ENCODE measurements at regions not wholly inside any gene's neighbourhood (a gene's known extent, or its start where the extent isn't known, plus 50 kb on each side); places are given as distances from the start of the nearest gene placed in this dataset.

GRCh38 chr11:12585861-12586260, 88.4 kb upstream of the TEAD1 start:
- Histone ChIP-seq H4K20me1 (ENCODE audit: insufficient read depth) (no peaks in the 10 kb centered on the region), H3F3A (replicated peaks; ENCODE audit: insufficient read depth) (peaks cover 10% of the 10 kb centered on the region), H3K4me2 (no peak overlapping the region), H3K4me1 (ENCODE audit: control insufficient read depth in 1 of 2, insufficient read depth in 2 of 2, low read depth in 1 of 2, low read length in 1 of 2) (peaks cover 5 to 18% of the 10 kb centered on the region in 2 experiments), H3K9me2 (no peaks in the 10 kb centered on the region), H3K36me3 (replicated peaks in 1 of 2; ENCODE audit: control insufficient read depth in 1 of 2, insufficient read depth in 2 of 2, low read length in 1 of 2) (no peaks in the 10 kb centered on the region), H3K79me2 (ENCODE audit: insufficient read depth) (no peaks in the 10 kb centered on the region), H2AFZ (ENCODE audit: low read depth) (no peak overlapping the region), H3K9ac (no peak overlapping the region), H3K27me3 (ENCODE audit: insufficient read depth) (no peaks in the 10 kb centered on the region), H3K27ac (ENCODE audit: low read depth in 2 of 2, low read length in 1 of 2) (no peak overlapping the region), H3K9me3 (no peaks in the 10 kb centered on the region), H3K4me3 (ENCODE audit: low read depth in 2 of 2, low read length in 1 of 2) (no peak overlapping the region)
- POLR2A ChIA-PET, result no interaction called here
- 77% methylated on average over 3 of the region's 3 CpGs for WGBS (ENCODE audit: low lambda C conversion rate)
- no peak for DNase-seq
- no peak for TF ChIP-seq TEAD4 (IDR thresholded peaks at IDR 0.05; ENCODE audit: borderline replicate concordance, insufficient read depth)
- TF ChIP-seq YY1 (IDR thresholded peaks at IDR 0.05; ENCODE audit: low read depth), result no peak
- TF ChIP-seq TAF1 (IDR thresholded peaks at IDR 0.05; ENCODE audit: borderline replicate concordance, low read depth, low read length), result no peak
- no peak for TF ChIP-seq MXI1 (IDR thresholded peaks at IDR 0.05; ENCODE audit: low read depth, low read length)
- no peak for TF ChIP-seq RFX5 (IDR thresholded peaks at IDR 0.05; ENCODE audit: low read length)
- TF ChIP-seq FOSL2 (IDR thresholded peaks at IDR 0.05; ENCODE audit: borderline replicate concordance, low read depth), result no peak
- TF ChIP-seq, protein P1, sequence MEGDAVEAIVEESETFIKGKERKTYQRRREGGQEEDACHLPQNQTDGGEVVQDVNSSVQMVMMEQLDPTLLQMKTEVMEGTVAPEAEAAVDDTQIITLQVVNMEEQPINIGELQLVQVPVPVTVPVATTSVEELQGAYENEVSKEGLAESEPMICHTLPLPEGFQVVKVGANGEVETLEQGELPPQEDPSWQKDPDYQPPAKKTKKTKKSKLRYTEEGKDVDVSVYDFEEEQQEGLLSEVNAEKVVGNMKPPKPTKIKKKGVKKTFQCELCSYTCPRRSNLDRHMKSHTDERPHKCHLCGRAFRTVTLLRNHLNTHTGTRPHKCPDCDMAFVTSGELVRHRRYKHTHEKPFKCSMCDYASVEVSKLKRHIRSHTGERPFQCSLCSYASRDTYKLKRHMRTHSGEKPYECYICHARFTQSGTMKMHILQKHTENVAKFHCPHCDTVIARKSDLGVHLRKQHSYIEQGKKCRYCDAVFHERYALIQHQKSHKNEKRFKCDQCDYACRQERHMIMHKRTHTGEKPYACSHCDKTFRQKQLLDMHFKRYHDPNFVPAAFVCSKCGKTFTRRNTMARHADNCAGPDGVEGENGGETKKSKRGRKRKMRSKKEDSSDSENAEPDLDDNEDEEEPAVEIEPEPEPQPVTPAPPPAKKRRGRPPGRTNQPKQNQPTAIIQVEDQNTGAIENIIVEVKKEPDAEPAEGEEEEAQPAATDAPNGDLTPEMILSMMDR (IDR thresholded peaks at IDR 0.05), result no peak
- TF ChIP-seq POLR2AphosphoS5 (IDR thresholded peaks at IDR 0.05; ENCODE audit: low read depth, low read length), result no peak
- TF ChIP-seq PBX3 (IDR thresholded peaks at IDR 0.05), result no peak
- no peak for TF ChIP-seq GABPA (IDR thresholded peaks at IDR 0.05; ENCODE audit: low read depth)
- TF ChIP-seq SMC3 (IDR thresholded peaks at IDR 0.05; ENCODE audit: low read depth, low read length), result no peak
- TF ChIP-seq, protein P2, sequence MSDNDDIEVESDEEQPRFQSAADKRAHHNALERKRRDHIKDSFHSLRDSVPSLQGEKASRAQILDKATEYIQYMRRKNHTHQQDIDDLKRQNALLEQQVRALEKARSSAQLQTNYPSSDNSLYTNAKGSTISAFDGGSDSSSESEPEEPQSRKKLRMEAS (IDR thresholded peaks at IDR 0.05; ENCODE audit: low read depth), result no peak
- TF ChIP-seq EP300 (IDR thresholded peaks at IDR 0.05; ENCODE audit: borderline replicate concordance in 1 of 2, low read depth in 1 of 2, low read length in 1 of 2), result no peak
- TF ChIP-seq GATA2 (CRISPR knock-in tag; IDR thresholded peaks at IDR 0.05), result no peak
- no peak for TF ChIP-seq TCF12 (IDR thresholded peaks at IDR 0.05)
- TF ChIP-seq, protein P3, sequence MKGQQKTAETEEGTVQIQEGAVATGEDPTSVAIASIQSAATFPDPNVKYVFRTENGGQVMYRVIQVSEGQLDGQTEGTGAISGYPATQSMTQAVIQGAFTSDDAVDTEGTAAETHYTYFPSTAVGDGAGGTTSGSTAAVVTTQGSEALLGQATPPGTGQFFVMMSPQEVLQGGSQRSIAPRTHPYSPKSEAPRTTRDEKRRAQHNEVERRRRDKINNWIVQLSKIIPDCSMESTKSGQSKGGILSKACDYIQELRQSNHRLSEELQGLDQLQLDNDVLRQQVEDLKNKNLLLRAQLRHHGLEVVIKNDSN (IDR thresholded peaks at IDR 0.05; ENCODE audit: borderline replicate concordance, low read depth), result no peak
- no peak for TF ChIP-seq MEF2A (IDR thresholded peaks at IDR 0.05; ENCODE audit: borderline replicate concordance, low read depth)
- no peak for TF ChIP-seq NFIC (IDR thresholded peaks at IDR 0.05; ENCODE audit: borderline replicate concordance)
- no peak for TF ChIP-seq FOXM1 (IDR thresholded peaks at IDR 0.05; ENCODE audit: low read depth)
- CTCF ChIA-PET, result interaction anchor here (0.9 kb wide), 1 partner anchor 255 kb away, joined by 3 read pairs; no protein-coding TSS in a partner anchor

Data from SK-N-SH (cell line).